ENCODE measurements at regions not wholly inside any gene's neighbourhood (a gene's known extent, or its start where the extent isn't known, plus 50 kb on each side); places are given as distances from the start of the nearest gene placed in this dataset.

- TF ChIP-seq EZH2phosphoT487 (conservative IDR thresholded peaks at IDR 0.05; ENCODE audit: low read length), result no peak
- H3K27ac ChIP-seq (ENCODE audit: low read depth, low read length), result no peak overlapping the region
These were observed 299.5 kb upstream of the SOX11 start for GRCh38 chr2:5392658-5393057.

GRCh38 chr2:5393474-5393873, 298.7 kb upstream of the SOX11 start:
- Histone ChIP-seq H3K4me3 (ENCODE audit: insufficient read depth, low read length, poor library complexity, severe bottlenecking) (no peak overlapping the region), H3F3A (ENCODE audit: insufficient read depth) (no peaks in the 10 kb centered on the region), H3K79me2 (ENCODE audit: insufficient read depth, low read length) (no peaks in the 10 kb centered on the region), H3K36me3 (ENCODE audit: low read length) (no peaks in the 10 kb centered on the region), H3K9ac (ENCODE audit: low read length) (no peak overlapping the region), H3K9me2 (replicated peaks; ENCODE audit: insufficient read depth, low read length) (no peaks in the 10 kb centered on the region), H2AFZ (ENCODE audit: low read depth, low read length, severe bottlenecking) (no peak overlapping the region), H3K4me2 (ENCODE audit: low read depth, low read length, poor library complexity, severe bottlenecking) (no peak overlapping the region), H4K20me1 (ENCODE audit: low read depth, low read length) (no peaks in the 10 kb centered on the region), H3K27me3 (ENCODE audit: low read length) (no peaks in the 10 kb centered on the region), H3K9me3 (ENCODE audit: insufficient read depth, low read length) (no peaks in the 10 kb centered on the region), H3K27ac (ENCODE audit: low read depth, low read length) (no peak overlapping the region)
- TF ChIP-seq EZH2phosphoT487 (conservative IDR thresholded peaks at IDR 0.05; ENCODE audit: low read length), result no peak
- no peak for TF ChIP-seq CTCF (IDR thresholded peaks at IDR 0.05; ENCODE audit: insufficient read depth, low read length, poor library complexity, severe bottlenecking)

More at GRCh38 chr2:5392658-5393057, 299.5 kb upstream of the SOX11 start:
- Histone ChIP-seq H3K9me3 (ENCODE audit: insufficient read depth, low read length) (no peaks in the 10 kb centered on the region), H3K4me3 (ENCODE audit: insufficient read depth, low read length, poor library complexity, severe bottlenecking) (no peak overlapping the region), H3K36me3 (ENCODE audit: low read length) (no peaks in the 10 kb centered on the region), H3K9ac (ENCODE audit: low read length) (no peak overlapping the region), H4K20me1 (ENCODE audit: low read depth, low read length) (no peaks in the 10 kb centered on the region), H3K79me2 (ENCODE audit: insufficient read depth, low read length) (no peaks in the 10 kb centered on the region), H3F3A (ENCODE audit: insufficient read depth) (no peaks in the 10 kb centered on the region), H3K4me2 (ENCODE audit: low read depth, low read length, poor library complexity, severe bottlenecking) (no peak overlapping the region), H3K9me2 (replicated peaks; ENCODE audit: insufficient read depth, low read length) (no peaks in the 10 kb centered on the region), H3K27me3 (ENCODE audit: low read length) (no peaks in the 10 kb centered on the region), H2AFZ (ENCODE audit: low read depth, low read length, severe bottlenecking) (no peak overlapping the region)

- H3F3A ChIP-seq (ENCODE audit: insufficient read depth), result no peaks in the 10 kb centered on the region
- no peaks in the 10 kb centered on the region for H3K36me3 ChIP-seq (ENCODE audit: low read length)
- H3K4me2 ChIP-seq (ENCODE audit: low read depth, low read length, poor library complexity, severe bottlenecking), result no peak overlapping the region
- H3K9ac ChIP-seq (ENCODE audit: low read length), result no peak overlapping the region
- TF ChIP-seq CTCF (IDR thresholded peaks at IDR 0.05; ENCODE audit: insufficient read depth, low read length, poor library complexity, severe bottlenecking), result no peak
- TF ChIP-seq EZH2phosphoT487 (conservative IDR thresholded peaks at IDR 0.05; ENCODE audit: low read length), result no peak
- H3K9me3 ChIP-seq (ENCODE audit: insufficient read depth, low read length), result no peaks in the 10 kb centered on the region
- no peaks in the 10 kb centered on the region for H3K9me2 ChIP-seq (replicated peaks; ENCODE audit: insufficient read depth, low read length)
- no peak overlapping the region for H3K4me3 ChIP-seq (ENCODE audit: insufficient read depth, low read length, poor library complexity, severe bottlenecking)
- H4K20me1 ChIP-seq (ENCODE audit: low read depth, low read length), result no peaks in the 10 kb centered on the region
- H3K27me3 ChIP-seq (ENCODE audit: low read length), result no peaks in the 10 kb centered on the region
- no peaks in the 10 kb centered on the region for H3K79me2 ChIP-seq (ENCODE audit: insufficient read depth, low read length)
- no peak overlapping the region for H2AFZ ChIP-seq (ENCODE audit: low read depth, low read length, severe bottlenecking)
- H3K27ac ChIP-seq (ENCODE audit: low read depth, low read length), result no peak overlapping the region
These were observed 298.0 kb upstream of the SOX11 start for GRCh38 chr2:5394223-5394622.

- Histone ChIP-seq H3K9ac (ENCODE audit: low read length) (no peak overlapping the region), H4K20me1 (ENCODE audit: low read depth, low read length) (no peaks in the 10 kb centered on the region), H3K27me3 (ENCODE audit: low read length) (no peaks in the 10 kb centered on the region), H3K4me2 (ENCODE audit: low read depth, low read length, poor library complexity, severe bottlenecking) (no peak overlapping the region), H3K27ac (ENCODE audit: low read depth, low read length) (no peak overlapping the region), H3F3A (ENCODE audit: insufficient read depth) (no peaks in the 10 kb centered on the region), H3K4me3 (ENCODE audit: insufficient read depth, low read length, poor library complexity, severe bottlenecking) (no peak overlapping the region), H3K36me3 (ENCODE audit: low read length) (no peaks in the 10 kb centered on the region), H2AFZ (ENCODE audit: low read depth, low read length, severe bottlenecking) (no peak overlapping the region), H3K9me2 (replicated peaks; ENCODE audit: insufficient read depth, low read length) (no peaks in the 10 kb centered on the region), H3K79me2 (ENCODE audit: insufficient read depth, low read length) (no peaks in the 10 kb centered on the region), H3K9me3 (ENCODE audit: insufficient read depth, low read length) (no peaks in the 10 kb centered on the region)
- TF ChIP-seq EZH2phosphoT487 (conservative IDR thresholded peaks at IDR 0.05; ENCODE audit: low read length), result no peak
- no peak for TF ChIP-seq CTCF (IDR thresholded peaks at IDR 0.05; ENCODE audit: insufficient read depth, low read length, poor library complexity, severe bottlenecking)
These were observed 291.0 kb upstream of the SOX11 start for GRCh38 chr2:5401115-5401657.
